ENCODE measurements at regions not wholly inside any gene's neighbourhood (a gene's known extent, or its start where the extent isn't known, plus 50 kb on each side); places are given as distances from the start of the nearest gene placed in this dataset.

DNA sequence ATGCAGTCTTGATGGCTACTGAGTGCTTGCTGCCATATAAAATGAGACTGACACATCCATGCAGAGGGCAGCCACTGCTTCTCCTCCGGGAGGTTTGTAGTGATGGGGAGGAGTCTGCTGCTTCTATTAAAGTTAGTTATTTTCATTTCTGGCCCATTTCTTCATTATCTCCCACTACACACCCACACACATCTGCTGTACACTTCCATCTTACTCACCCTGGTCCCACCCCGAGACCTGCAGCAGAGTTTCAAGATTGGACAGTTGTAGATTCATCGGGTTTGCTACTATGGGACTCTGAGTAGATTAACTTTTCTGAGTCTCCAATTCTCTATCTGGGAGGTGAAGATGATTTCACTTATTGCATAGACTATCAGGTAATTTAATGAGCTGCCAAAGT lies 176.2 kb upstream of the SNX19 start:
- H3K4me2 ChIP-seq (ENCODE audit: low read length): no peak overlapping the region
- H3K27me3 ChIP-seq (ENCODE audit: control insufficient read depth, insufficient read depth, low read length): no peaks in the 10 kb centered on the region
- H3K9ac ChIP-seq: no peak overlapping the region
- no peaks in the 10 kb centered on the region for H3K79me2 ChIP-seq
- TF ChIP-seq, protein P1, sequence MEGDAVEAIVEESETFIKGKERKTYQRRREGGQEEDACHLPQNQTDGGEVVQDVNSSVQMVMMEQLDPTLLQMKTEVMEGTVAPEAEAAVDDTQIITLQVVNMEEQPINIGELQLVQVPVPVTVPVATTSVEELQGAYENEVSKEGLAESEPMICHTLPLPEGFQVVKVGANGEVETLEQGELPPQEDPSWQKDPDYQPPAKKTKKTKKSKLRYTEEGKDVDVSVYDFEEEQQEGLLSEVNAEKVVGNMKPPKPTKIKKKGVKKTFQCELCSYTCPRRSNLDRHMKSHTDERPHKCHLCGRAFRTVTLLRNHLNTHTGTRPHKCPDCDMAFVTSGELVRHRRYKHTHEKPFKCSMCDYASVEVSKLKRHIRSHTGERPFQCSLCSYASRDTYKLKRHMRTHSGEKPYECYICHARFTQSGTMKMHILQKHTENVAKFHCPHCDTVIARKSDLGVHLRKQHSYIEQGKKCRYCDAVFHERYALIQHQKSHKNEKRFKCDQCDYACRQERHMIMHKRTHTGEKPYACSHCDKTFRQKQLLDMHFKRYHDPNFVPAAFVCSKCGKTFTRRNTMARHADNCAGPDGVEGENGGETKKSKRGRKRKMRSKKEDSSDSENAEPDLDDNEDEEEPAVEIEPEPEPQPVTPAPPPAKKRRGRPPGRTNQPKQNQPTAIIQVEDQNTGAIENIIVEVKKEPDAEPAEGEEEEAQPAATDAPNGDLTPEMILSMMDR (IDR thresholded peaks at IDR 0.05): no peak
- H3K27ac ChIP-seq: no peak overlapping the region
- no peaks in the 10 kb centered on the region for H3K4me1 ChIP-seq
- no peaks in the 10 kb centered on the region for H3K36me3 ChIP-seq (ENCODE audit: control insufficient read depth, insufficient read depth, low read length)
- no peaks in the 10 kb centered on the region for H3K9me3 ChIP-seq (ENCODE audit: control insufficient read depth, low read length)
- no peak overlapping the region for H2AFZ ChIP-seq
- no peak overlapping the region for H3K4me3 ChIP-seq (ENCODE audit: low read depth, low read length)

DNA sequence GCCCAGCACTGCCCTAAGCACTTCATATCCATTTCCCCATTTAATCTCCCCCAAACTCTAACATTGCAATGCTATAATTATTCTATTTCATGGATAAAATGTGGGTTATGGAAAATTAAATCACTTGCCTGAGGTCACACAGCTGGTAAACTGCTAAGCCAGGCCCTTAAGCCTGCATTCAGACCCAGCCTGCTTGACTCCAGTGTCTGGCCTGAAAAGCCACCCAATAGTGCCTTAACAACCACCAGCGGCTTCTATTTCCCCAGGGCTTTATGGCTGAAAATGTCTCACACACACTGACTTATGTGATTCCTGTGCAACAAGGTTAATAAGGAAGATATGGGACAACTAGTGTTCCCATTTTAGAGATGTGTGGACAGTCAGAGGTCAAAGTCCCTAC lies 178.5 kb upstream of the SNX19 start:
- Histone ChIP-seq H3K4me3 (ENCODE audit: low read depth, low read length) (no peak overlapping the region), H3K4me2 (ENCODE audit: low read length) (no peak overlapping the region), H3K27me3 (ENCODE audit: control insufficient read depth, insufficient read depth, low read length) (no peaks in the 10 kb centered on the region), H2AFZ (no peak overlapping the region), H3K36me3 (ENCODE audit: control insufficient read depth, insufficient read depth, low read length) (no peaks in the 10 kb centered on the region), H3K27ac (no peak overlapping the region), H3K79me2 (no peaks in the 10 kb centered on the region), H3K4me1 (no peaks in the 10 kb centered on the region), H3K9ac (no peak overlapping the region), H3K9me3 (ENCODE audit: control insufficient read depth, low read length) (no peaks in the 10 kb centered on the region)
- TF ChIP-seq, protein P1 (IDR thresholded peaks at IDR 0.05): no peak

DNA sequence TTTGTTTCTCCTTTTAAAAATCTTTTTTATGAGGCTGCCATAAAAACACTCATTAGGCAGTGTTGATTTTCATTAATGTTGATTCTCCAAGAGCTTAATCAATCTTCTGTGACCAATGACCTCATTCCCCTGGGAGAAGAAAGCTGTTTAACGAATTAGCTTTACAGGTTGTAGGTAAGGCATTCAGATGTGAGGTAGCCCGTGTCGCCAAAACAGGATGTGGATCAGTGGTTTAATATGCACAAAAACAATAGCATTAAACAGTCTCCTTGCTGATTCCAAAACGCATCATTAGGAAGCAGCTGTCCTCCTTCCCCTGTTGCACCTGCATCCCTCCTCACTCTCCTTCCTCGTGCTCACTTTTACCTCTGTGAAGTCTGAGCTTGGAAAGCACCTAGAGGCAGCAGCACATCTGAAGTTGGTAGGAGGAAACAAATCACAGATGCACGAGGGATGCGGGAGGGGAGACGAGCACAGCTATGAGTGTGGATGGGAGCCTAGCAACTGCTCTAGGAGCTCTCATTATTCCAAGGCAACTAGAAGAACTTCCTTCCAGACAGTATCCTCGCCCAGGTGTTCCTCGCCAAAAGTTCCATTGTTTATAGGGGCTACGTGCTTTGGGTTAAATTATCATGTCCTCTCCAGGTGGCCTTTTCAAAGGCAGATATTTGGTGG lies 179.4 kb upstream of the SNX19 start:
- Histone ChIP-seq H3K27me3 (ENCODE audit: control insufficient read depth, insufficient read depth, low read length) (no peaks in the 10 kb centered on the region), H3K4me3 (ENCODE audit: low read depth, low read length) (no peak overlapping the region), H3K36me3 (ENCODE audit: control insufficient read depth, insufficient read depth, low read length) (no peaks in the 10 kb centered on the region), H3K9ac (no peak overlapping the region), H2AFZ (no peak overlapping the region), H3K4me2 (ENCODE audit: low read length) (no peak overlapping the region), H3K9me3 (ENCODE audit: control insufficient read depth, low read length) (no peaks in the 10 kb centered on the region), H3K4me1 (no peaks in the 10 kb centered on the region), H3K27ac (no peak overlapping the region), H3K79me2 (no peaks in the 10 kb centered on the region)
- TF ChIP-seq, protein P1 (IDR thresholded peaks at IDR 0.05): no peak

DNA sequence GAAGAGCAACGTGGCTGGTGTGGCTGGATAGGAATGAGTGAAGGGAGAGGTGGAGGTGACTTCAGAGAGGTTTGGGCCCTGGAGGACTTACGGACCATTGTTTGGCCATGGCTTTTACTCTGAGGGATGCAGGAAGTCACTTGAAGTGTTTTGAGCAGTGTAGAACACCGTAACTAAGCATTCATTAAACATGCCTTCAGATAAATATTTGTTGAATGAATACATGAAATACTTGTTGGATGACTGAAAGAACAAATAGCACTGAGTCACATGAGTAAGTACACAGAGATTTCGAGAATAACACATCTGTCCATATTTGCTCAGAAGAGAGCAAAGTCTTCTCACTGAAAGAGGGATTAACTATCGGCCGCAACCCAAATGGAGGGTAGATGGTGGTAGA lies 182.7 kb upstream of the SNX19 start:
- TF ChIP-seq, protein P1 (IDR thresholded peaks at IDR 0.05): no peak

DNA sequence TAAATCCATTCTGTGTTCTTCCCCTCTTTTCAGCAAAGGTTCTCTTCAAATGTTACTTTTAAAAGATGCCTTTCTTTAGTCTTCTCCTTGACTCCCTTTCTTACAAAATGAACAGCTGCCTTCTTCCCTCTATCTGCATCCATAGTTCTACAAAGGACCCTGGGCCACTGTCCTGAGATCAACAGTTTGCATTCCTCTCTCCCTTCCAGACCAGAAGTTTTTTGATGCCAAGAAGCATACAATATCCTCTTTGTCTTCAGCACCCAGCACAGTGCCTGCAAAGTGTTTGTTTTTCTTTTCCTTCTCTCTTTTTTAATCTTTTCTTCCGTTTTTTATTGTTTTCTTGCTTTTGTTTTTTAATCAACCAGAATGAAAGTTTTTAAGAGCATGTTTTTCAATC lies 183.5 kb upstream of the SNX19 start:
- H3K4me2 ChIP-seq (ENCODE audit: low read length): no peak overlapping the region
- H3K4me1 ChIP-seq: no peaks in the 10 kb centered on the region
- TF ChIP-seq, protein P1 (IDR thresholded peaks at IDR 0.05): no peak
- no peaks in the 10 kb centered on the region for H3K9me3 ChIP-seq (ENCODE audit: control insufficient read depth, low read length)
- H3K4me3 ChIP-seq (ENCODE audit: low read depth, low read length): no peak overlapping the region
- H3K36me3 ChIP-seq (ENCODE audit: control insufficient read depth, insufficient read depth, low read length): no peaks in the 10 kb centered on the region
- H3K79me2 ChIP-seq: no peaks in the 10 kb centered on the region
- no peak overlapping the region for H2AFZ ChIP-seq
- no peak overlapping the region for H3K9ac ChIP-seq
- no peak overlapping the region for H3K27ac ChIP-seq
- H3K27me3 ChIP-seq (ENCODE audit: control insufficient read depth, insufficient read depth, low read length): no peaks in the 10 kb centered on the region

More for the DNA sequence above, 182.7 kb upstream of the SNX19 start:
- Histone ChIP-seq H3K79me2 (no peaks in the 10 kb centered on the region), H3K4me2 (ENCODE audit: low read length) (no peak overlapping the region), H3K27ac (no peak overlapping the region), H3K9ac (no peak overlapping the region), H3K36me3 (ENCODE audit: control insufficient read depth, insufficient read depth, low read length) (no peaks in the 10 kb centered on the region), H3K9me3 (ENCODE audit: control insufficient read depth, low read length) (no peaks in the 10 kb centered on the region), H3K4me1 (no peaks in the 10 kb centered on the region), H3K4me3 (ENCODE audit: low read depth, low read length) (no peak overlapping the region), H2AFZ (no peak overlapping the region), H3K27me3 (ENCODE audit: control insufficient read depth, insufficient read depth, low read length) (no peaks in the 10 kb centered on the region)

Data from parathyroid adenoma (tissue), 2 donors.